BJ (cell line): ENCODE measurements at regions not wholly inside any gene's neighbourhood (a gene's known extent, or its start where the extent isn't known, plus 50 kb on each side); places are given as distances from the start of the nearest gene placed in this dataset.

ENCODE experiments used
- CTCF ChIA-PET: fragments of 350-600 bp; formaldehyde crosslinking; extraction: SDS; loops from one replicate; lab custom pipeline; 2021; ENCODE audit warnings: antibody characterized with exemption, inconsistent platforms; lab: Yijun Ruan, JAX
- POLR2A ChIA-PET: fragments of 300-600 bp; sonication (Branson Sonifier 250); formaldehyde crosslinking; extraction: SDS; loops from one replicate; lab custom pipeline; 2021; ENCODE audit warnings: antibody characterized with exemption; lab: Charles Lee
- DNase-seq: peaks from one replicate; pipeline ENCODE4 v3.0.0-alpha.2; 2011; ENCODE audit warnings: low read depth
- H3K27me3 ChIP-seq: 2 replicates; pipeline ENCODE4 v1.6.0; 2011; ENCODE audit warnings: low read length; ENCODE audit not compliant: control insufficient read depth, insufficient read depth
- H3K36me3 ChIP-seq: 2 replicates; pipeline ENCODE4 v1.5.1; 2011; ENCODE audit warnings: low read length; ENCODE audit not compliant: control insufficient read depth, insufficient read depth
- H3K4me3 ChIP-seq: 2 replicates; pipeline ENCODE4 v1.5.1; 2011; ENCODE audit warnings: low read depth, mild to moderate bottlenecking, control low read depth, low read length
- CTCF ChIP-seq: IDR thresholded peaks from 2 replicates; pipeline ENCODE4 v1.5.1; 2011; ENCODE audit warnings: low read depth, mild to moderate bottlenecking, control low read depth, inconsistent platforms, low read length, moderate library complexity; ENCODE audit not compliant: insufficient read depth

DNA sequence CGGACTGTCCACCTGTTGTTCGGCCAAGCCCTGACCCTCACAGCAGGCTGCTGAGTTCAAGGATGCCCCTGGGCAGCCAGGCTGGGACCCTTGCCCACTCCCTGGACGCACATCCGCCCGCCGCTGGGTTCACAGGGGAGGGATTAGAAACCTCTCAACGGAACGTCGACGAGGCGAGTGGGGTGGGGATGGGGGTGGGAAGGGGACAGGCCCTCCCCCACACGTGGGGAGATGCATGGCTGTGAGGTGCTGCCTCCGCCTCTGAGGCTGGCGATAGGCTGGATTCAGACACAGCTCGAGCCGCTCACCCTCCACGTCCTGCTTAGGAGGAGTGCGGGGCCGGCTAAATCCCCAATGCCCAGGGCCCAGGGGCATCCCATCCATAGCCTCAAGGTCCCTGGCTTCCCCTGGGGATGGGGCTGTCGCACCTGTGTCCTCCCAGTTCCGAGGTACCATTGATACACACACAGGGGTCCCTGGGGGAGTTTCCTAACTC is 90.6 kb upstream of the BHLHE23 start:
- POLR2A ChIA-PET, result no interaction called here
- peaks cover 3% of the 10 kb centered on the region for H3K27me3 ChIP-seq

DNA sequence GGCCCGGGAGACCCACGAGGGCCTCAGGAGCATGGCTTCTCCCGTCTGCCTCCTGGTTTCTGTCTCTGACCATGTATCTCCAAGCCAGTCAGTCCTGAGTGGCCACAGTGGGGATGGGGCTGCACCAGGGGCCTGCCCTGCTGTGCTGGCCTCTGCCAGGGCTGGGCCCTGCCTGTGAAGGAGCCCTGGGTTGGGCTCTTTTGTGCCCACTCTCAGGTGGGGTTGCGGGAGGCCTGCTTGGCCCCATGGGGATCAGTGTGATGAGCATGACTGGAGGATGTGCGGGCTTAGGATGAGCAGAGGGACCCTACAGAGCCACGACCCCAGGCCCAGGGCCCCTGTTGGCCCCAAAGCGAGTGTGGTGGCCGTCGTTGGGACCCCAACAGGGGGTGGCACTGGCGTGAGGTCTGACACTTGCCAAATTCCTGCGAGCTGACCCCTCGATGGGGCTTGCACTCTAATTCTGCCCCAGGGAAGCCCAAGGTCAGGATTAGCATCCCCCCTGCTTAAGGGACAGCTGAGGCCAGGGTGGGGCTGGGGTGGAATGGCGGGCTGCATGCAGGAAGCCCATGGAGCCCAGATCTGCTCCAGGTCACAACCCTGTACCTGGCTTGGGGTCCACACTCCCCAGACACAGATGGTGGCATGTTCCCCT is 90.0 kb upstream of the BHLHE23 start:
- DNase-seq, result no peak
- Histone ChIP-seq H3K27me3 (peaks cover 3% of the 10 kb centered on the region), H3K36me3 (no peaks in the 10 kb centered on the region), H3K4me3 (no peak overlapping the region)
- no peak for TF ChIP-seq CTCF
- ChIA-PET CTCF (no interaction called here), POLR2A (no interaction called here)

More for the DNA sequence above, 90.6 kb upstream of the BHLHE23 start:
- Histone ChIP-seq H3K4me3 (no peak overlapping the region), H3K36me3 (no peaks in the 10 kb centered on the region)
- CTCF ChIA-PET, result interaction anchor here (0.6 kb wide), 1 partner anchor 123 kb away, joined by 4 read pairs; no protein-coding TSS in a partner anchor
- no peak for TF ChIP-seq CTCF
- DNase-seq, result no peak

DNA sequence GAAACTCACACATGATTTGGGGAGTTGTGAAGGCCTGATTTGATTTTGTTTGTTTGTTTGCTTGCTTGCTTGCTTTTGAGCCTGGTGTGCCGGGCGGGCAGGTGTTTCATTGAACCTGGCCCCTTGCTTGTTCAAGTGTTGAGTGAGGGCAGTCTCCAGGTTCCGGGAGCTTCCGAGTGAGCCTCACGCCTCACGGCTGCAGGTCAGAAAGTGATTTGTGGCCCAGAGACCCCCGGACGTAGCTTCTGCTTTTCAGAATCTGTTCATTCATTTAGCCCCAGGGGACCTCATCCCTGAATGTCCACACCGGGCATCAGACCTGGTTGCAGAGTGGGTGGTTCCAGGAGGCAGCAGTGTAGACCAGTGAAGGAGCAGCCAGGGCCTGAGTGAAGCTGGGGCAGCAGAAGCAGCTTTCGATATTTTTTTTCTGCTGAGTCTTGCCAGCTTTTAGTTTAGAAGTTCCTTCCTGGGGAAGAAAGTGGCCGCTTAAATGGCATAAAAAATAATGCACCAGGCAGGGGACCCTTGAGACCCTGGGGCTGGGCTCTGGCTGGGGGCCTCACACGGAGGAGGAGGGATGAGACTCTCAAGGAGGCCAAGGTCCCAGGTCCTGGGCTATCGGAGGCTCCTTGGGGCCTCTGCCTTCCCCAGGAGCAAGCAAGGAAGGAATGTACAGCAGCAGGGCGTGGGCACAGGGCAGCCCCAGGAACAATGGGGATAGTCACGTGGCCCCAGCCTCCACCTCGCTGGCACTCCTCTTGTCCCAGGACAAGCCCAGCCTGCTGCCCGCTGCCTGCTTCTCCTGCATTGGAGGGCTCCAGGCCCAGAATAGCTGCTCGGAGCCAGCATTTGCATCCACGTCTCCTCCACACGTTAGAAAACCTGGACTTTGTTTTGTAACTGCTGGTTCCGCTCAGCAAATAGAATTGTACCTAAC is 89.2 kb upstream of the BHLHE23 start:
- no peak overlapping the region for H3K4me3 ChIP-seq
- peaks cover 3% of the 10 kb centered on the region for H3K27me3 ChIP-seq
- no peaks in the 10 kb centered on the region for H3K36me3 ChIP-seq

GRCh38 chr20:63094767-63095499 is 88.2 kb upstream of the BHLHE23 start:
- Histone ChIP-seq H3K36me3 (no peaks in the 10 kb centered on the region), H3K27me3 (peaks cover 3% of the 10 kb centered on the region), H3K4me3 (no peak overlapping the region)
- ChIA-PET CTCF (interaction anchor here (0.6 to 1.2 kb wide), 2 partner anchors 123 to 331 kb away, joined by 3 read pairs; no protein-coding TSS in a partner anchor), POLR2A (no interaction called here)
- DNase-seq, result no peak
- TF ChIP-seq CTCF, result no peak

More for the DNA sequence above, 89.2 kb upstream of the BHLHE23 start:
- CTCF ChIA-PET, result interaction anchor here (0.6 kb wide), 1 partner anchor 330 kb away, joined by 3 read pairs; no protein-coding TSS in a partner anchor
- POLR2A ChIA-PET, result no interaction called here
- TF ChIP-seq CTCF, result no peak
- no peak for DNase-seq
